ENCODE measurements at regions not wholly inside any gene's neighbourhood (a gene's known extent, or its start where the extent isn't known, plus 50 kb on each side); places are given as distances from the start of the nearest gene placed in this dataset.

DNA sequence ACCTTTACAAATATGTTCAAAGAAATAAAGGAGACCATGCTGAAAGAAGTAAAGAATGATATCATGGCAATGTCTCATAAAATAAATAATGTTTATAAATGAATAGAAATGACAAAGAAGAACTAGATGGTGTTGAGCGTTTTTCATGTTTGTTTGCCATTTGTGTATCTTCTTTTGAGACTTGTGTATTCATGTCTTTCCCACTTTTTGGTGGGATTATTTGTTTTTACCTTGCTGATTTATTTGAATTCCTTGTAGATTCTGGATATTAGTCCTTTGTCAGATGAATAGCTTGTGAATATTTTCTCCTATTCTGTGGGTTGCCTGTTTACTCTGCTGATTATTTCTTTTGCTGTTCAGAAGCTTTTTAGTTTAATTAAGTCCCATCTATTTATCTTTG is 732.4 kb downstream of the FAT4 start:
- TF ChIP-seq, protein P1, sequence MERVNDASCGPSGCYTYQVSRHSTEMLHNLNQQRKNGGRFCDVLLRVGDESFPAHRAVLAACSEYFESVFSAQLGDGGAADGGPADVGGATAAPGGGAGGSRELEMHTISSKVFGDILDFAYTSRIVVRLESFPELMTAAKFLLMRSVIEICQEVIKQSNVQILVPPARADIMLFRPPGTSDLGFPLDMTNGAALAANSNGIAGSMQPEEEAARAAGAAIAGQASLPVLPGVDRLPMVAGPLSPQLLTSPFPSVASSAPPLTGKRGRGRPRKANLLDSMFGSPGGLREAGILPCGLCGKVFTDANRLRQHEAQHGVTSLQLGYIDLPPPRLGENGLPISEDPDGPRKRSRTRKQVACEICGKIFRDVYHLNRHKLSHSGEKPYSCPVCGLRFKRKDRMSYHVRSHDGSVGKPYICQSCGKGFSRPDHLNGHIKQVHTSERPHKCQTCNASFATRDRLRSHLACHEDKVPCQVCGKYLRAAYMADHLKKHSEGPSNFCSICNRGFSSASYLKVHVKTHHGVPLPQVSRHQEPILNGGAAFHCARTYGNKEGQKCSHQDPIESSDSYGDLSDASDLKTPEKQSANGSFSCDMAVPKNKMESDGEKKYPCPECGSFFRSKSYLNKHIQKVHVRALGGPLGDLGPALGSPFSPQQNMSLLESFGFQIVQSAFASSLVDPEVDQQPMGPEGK (CRISPR knock-in tag; IDR thresholded peaks at IDR 0.05; ENCODE audit: borderline replicate concordance), result no peak
- no peak for TF ChIP-seq RARB (CRISPR knock-in tag; IDR thresholded peaks at IDR 0.05)
